ENCODE measurements at regions not wholly inside any gene's neighbourhood (a gene's known extent, or its start where the extent isn't known, plus 50 kb on each side); places are given as distances from the start of the nearest gene placed in this dataset.

GRCh38 chr13:73792796-73793195, 341.4 kb downstream of the KLF12 start:
- Histone ChIP-seq H3K27ac (ENCODE audit: low read length) (no peak overlapping the region), H3K4me3 (ENCODE audit: low read length) (no peak overlapping the region), H3K4me2 (ENCODE audit: low read length) (no peak overlapping the region), H3K27me3 (ENCODE audit: insufficient read depth, low read depth, low read length) (no peaks in the 10 kb centered on the region), H3F3A (ENCODE audit: insufficient read depth, low read length, poor library complexity, severe bottlenecking) (no peaks in the 10 kb centered on the region), H2AFZ (ENCODE audit: low read depth, low read length) (no peak overlapping the region), H3K36me3 (ENCODE audit: insufficient read depth, low read length) (no peaks in the 10 kb centered on the region), H3K9me2 (ENCODE audit: insufficient read depth, low read length) (no peaks in the 10 kb centered on the region), H4K20me1 (ENCODE audit: insufficient read depth) (no peaks in the 10 kb centered on the region), H3K9ac (ENCODE audit: low read length) (no peak overlapping the region), H3K9me3 (ENCODE audit: low read length) (no peaks in the 10 kb centered on the region), H3K79me2 (replicated peaks; ENCODE audit: insufficient read depth, low read length) (no peaks in the 10 kb centered on the region)
- TF ChIP-seq MXI1 (conservative IDR thresholded peaks at IDR 0.05; ENCODE audit: poor library complexity, severe bottlenecking) (no peak), EP300 (conservative IDR thresholded peaks at IDR 0.05; ENCODE audit: poor library complexity, severe bottlenecking) (no peak), CTCF (IDR thresholded peaks at IDR 0.05; ENCODE audit: poor library complexity, severe bottlenecking) (no peak), REST (IDR thresholded peaks at IDR 0.05; ENCODE audit: borderline replicate concordance) (no peak), POLR2AphosphoS5 (IDR thresholded peaks at IDR 0.05) (no peak), EZH2 (IDR thresholded peaks at IDR 0.05; ENCODE audit: borderline replicate concordance, insufficient read depth, low read length, poor library complexity, severe bottlenecking) (no peak), RAD21 (conservative IDR thresholded peaks at IDR 0.05) (no peak), SMC3 (conservative IDR thresholded peaks at IDR 0.05; ENCODE audit: poor library complexity) (no peak), TAF1 (IDR thresholded peaks at IDR 0.05; ENCODE audit: low read depth) (no peak)

GRCh38 chr13:73782450-73783449, 351.5 kb downstream of the KLF12 start:
- TF ChIP-seq EZH2 (IDR thresholded peaks at IDR 0.05; ENCODE audit: borderline replicate concordance, insufficient read depth, low read length, poor library complexity, severe bottlenecking) = no peak
- no peak for TF ChIP-seq CTCF (IDR thresholded peaks at IDR 0.05; ENCODE audit: poor library complexity, severe bottlenecking)
- TF ChIP-seq RAD21 (conservative IDR thresholded peaks at IDR 0.05) = no peak
- TF ChIP-seq POLR2AphosphoS5 (IDR thresholded peaks at IDR 0.05) = no peak
- TF ChIP-seq MXI1 (conservative IDR thresholded peaks at IDR 0.05; ENCODE audit: poor library complexity, severe bottlenecking) = no peak
- no peak for TF ChIP-seq SMC3 (conservative IDR thresholded peaks at IDR 0.05; ENCODE audit: poor library complexity)
- no peak for TF ChIP-seq TAF1 (IDR thresholded peaks at IDR 0.05; ENCODE audit: low read depth)
- no peak for TF ChIP-seq EP300 (conservative IDR thresholded peaks at IDR 0.05; ENCODE audit: poor library complexity, severe bottlenecking)
- no peak for TF ChIP-seq REST (IDR thresholded peaks at IDR 0.05; ENCODE audit: borderline replicate concordance)
- Histone ChIP-seq H3F3A (ENCODE audit: insufficient read depth, low read length, poor library complexity, severe bottlenecking) (no peaks in the 10 kb centered on the region), H3K36me3 (ENCODE audit: insufficient read depth, low read length) (no peaks in the 10 kb centered on the region), H3K79me2 (replicated peaks; ENCODE audit: insufficient read depth, low read length) (no peaks in the 10 kb centered on the region), H3K27ac (ENCODE audit: low read length) (no peak overlapping the region), H3K9me2 (ENCODE audit: insufficient read depth, low read length) (no peaks in the 10 kb centered on the region), H3K27me3 (ENCODE audit: insufficient read depth, low read depth, low read length) (no peaks in the 10 kb centered on the region), H3K4me3 (ENCODE audit: low read length) (no peak overlapping the region), H3K9ac (ENCODE audit: low read length) (no peak overlapping the region), H3K9me3 (ENCODE audit: low read length) (no peaks in the 10 kb centered on the region), H2AFZ (ENCODE audit: low read depth, low read length) (no peak overlapping the region), H3K4me2 (ENCODE audit: low read length) (no peak overlapping the region), H4K20me1 (ENCODE audit: insufficient read depth) (no peaks in the 10 kb centered on the region)

Measured in neural cell (in vitro differentiated cells).